Skin of body (tissue), 1 donor: ENCODE measurements at regions not wholly inside any gene's neighbourhood (a gene's known extent, or its start where the extent isn't known, plus 50 kb on each side); places are given as distances from the start of the nearest gene placed in this dataset.

Experiments
- DNase-seq: peaks from one replicate; lab custom pipeline; 2025; lab: John Stamatoyannopoulos, UW

DNA sequence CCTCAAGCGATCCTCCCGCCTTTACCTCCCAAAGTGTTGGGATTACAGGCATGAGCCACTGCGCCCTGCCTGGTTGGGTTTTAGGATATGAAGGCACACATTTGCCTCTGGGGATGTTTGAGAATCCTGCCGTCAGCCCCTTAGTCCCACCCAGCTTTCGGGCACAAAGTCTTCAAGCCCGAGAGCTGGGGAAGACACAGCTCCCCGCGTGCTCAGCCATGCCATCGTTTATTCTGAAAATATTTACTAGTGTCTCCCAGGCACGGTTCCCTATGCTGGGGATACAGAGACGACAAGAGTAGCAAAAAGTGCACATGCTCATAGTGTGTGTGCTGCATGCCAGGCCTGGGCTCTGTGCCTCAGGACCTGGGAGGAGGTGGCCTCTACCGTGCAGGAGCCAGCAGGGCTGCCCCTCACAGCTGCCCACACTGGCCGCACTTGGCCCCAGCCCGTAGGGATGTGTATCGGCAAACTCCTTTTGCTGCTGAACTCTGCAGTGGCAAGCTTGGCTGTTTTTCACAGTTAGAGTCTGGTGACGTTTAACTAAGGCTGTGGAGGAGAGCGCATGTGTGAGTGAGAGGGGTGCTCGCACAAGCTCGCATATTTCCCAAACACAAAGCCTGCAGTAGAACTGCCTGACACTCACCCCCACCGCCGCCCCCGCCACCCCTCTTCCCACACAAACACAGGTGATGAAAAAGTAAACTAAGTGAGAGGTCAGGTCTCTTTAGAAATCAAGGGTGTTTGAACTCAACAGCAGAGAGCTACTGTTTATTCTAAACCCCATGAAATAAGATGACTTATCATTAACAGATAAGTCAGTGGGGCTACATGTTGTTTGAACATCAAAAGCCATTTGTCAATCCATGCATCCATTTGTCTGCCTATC lies 266.4 kb downstream of the MRTFB start:
- DNase-seq = peak; percentile 47

DNA sequence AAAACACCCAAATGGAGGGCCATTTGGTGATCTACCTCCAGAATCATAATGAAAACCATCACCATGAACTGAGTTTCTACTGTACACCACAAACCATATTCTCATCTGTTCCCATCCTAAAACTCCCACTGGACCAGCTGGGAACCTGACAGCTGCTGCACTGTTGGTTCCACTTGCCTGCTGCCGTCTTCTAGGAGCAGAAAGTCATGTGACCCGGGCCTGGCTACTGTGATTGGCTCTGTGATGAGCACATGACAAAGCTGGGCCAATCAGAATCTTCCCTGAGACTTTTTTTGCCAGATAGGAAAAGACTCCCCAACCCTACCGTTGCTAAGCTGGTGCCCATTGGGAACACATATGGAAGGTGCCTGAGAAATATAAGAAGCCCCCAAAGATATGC lies 264.2 kb downstream of the MRTFB start:
- no peak for DNase-seq

DNA sequence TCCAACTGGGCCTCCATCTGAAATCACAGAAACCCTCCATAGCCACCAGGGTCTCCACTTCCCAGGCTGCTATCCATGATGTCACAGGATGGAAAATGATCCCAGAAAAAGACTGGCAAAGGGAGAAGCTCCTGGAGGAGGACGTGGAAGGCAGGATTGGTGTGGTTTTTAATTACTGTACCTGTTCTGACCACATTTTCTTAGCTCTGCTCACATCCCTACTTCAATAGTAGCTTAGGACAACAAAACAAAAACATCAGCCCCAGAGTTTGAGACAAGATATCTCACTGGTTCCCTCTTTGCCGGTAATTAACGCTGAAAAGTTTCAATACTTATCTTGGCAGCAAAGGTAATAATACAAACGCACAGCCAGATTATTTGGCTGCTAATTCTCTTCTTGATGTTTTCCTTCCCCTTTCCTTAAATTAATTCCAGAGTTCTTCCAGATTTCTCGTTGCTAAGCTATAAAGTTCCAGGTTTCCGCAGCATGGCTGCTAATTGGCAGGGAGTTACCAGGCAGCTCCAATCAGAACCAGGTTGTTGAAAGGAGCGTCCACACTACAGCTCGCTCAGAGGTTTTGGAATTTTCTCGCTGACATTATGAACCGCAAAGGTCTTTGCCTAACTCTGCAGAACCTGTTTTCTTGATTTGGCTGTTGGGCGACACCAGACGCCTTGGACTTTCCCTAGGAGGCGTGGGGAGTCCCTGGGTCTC lies 263.4 kb downstream of the MRTFB start:
- DNase-seq = peak; percentile 57

GRCh38 chr16:14333361-14333760 lies 262.2 kb downstream of the MRTFB start:
- DNase-seq = no peak

GRCh38 chr16:14331020-14331419 lies 259.9 kb downstream of the MRTFB start:
- no peak for DNase-seq

- DNase-seq = no peak
Measured at GRCh38 chr16:14329727-14330350, 258.7 kb downstream of the MRTFB start.

- peak; percentile 87 for DNase-seq
Measured at GRCh38 chr16:14325502-14326401, 254.6 kb downstream of the MRTFB start.

DNA sequence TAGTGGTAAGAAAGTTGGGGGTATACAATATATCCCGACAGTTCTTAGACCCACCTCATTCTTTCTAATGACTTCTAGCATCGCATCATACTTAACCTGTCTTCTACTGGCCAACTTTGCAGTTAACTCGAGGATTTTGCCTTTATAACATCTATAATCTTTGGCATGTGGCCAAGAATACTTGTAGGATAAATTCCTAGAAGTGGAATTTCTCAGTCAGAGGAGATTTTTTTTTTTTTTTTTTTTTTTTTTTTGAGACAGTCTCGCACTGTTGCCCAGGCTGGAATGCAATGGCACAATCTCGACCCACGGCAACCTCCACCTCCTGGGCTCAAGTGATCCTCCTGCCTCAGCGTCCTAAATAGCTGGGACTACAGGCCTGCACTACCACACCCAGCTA lies 253.5 kb downstream of the MRTFB start:
- DNase-seq = no peak

DNA sequence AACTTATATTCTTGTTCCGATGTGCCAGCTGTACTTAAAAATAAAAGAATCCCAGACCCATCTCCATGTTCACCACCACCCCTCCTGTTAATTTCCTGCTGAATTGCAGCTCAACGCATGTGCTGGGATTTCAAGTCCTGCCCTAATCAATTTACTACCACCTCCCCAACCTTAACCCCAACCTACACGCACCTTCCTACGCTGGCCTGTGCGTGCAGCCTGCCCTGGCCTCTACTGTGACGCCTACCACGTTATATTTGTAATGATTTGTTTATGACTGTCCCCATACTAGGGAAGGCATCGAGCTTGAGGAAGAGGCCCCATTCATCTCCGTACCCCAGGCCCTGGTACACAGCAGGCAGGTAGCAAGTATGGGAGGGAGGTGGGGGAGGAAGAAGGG lies 251.1 kb downstream of the MRTFB start:
- no peak for DNase-seq

- no peak for DNase-seq
Measured at GRCh38 chr16:14321542-14321941, 250.4 kb downstream of the MRTFB start.

GRCh38 chr16:14320406-14320805 lies 249.3 kb downstream of the MRTFB start:
- no peak for DNase-seq
